Mesenchymal stem cell (in vitro differentiated cells and primary cell): ENCODE measurements at regions not wholly inside any gene's neighbourhood (a gene's known extent, or its start where the extent isn't known, plus 50 kb on each side); places are given as distances from the start of the nearest gene placed in this dataset.

Source experiments
- DNase-seq: peaks from one replicate; pipeline ENCODE4 v3.0.0-alpha.2; 2013
- H2AFZ ChIP-seq: one replicate; pipeline ENCODE4 v1.6.1; 2013; ENCODE audit warnings: low read depth, mild to moderate bottlenecking, control low read depth, inconsistent platforms, low read length, moderate library complexity
- H2AK5ac ChIP-seq: 2 replicates; pipeline ENCODE4 v1.6.1; 2013; ENCODE audit warnings: low read length, moderate library complexity, mild to moderate bottlenecking, inconsistent platforms; ENCODE audit not compliant: severe bottlenecking
- H2BK120ac ChIP-seq: one replicate; pipeline ENCODE4 v1.6.1; 2013; ENCODE audit warnings: low read depth, mild to moderate bottlenecking, inconsistent platforms, low read length, moderate library complexity
- H2BK12ac ChIP-seq, 2 experiments: one replicate each; pipeline ENCODE4 v1.6.1; 2013; ENCODE audit warnings: inconsistent platforms in 2 of 2, low read length in 2 of 2, mild to moderate bottlenecking in 2 of 2, moderate library complexity in 2 of 2, control low read depth in 1 of 2
- H2BK15ac ChIP-seq: one replicate; pipeline ENCODE4 v1.6.1; 2013; ENCODE audit warnings: mild to moderate bottlenecking, low read depth, inconsistent platforms; ENCODE audit not compliant: poor library complexity, severe bottlenecking
- H2BK5ac ChIP-seq: 2 replicates; pipeline ENCODE4 v1.6.1; 2013; ENCODE audit warnings: low read depth, mild to moderate bottlenecking, low read length, control low read depth, inconsistent platforms; ENCODE audit not compliant: poor library complexity, severe bottlenecking
- H3K14ac ChIP-seq, 2 experiments: one replicate each; pipeline ENCODE4 v1.6.1; 2013; ENCODE audit warnings: inconsistent platforms in 2 of 2, low read length in 2 of 2, control low read depth in 1 of 2, mild to moderate bottlenecking in 1 of 2, moderate library complexity in 1 of 2
- H3K18ac ChIP-seq, 2 experiments: one replicate each; pipeline ENCODE4 v1.6.1; 2013; ENCODE audit warnings: inconsistent platforms in 2 of 2, low read length in 2 of 2, control low read depth in 1 of 2, low read depth in 1 of 2, mild to moderate bottlenecking in 1 of 2
- H3K23ac ChIP-seq, 2 experiments: one replicate each; pipeline ENCODE4 v1.6.1; 2013; ENCODE audit warnings: inconsistent platforms in 2 of 2, low read length in 2 of 2, mild to moderate bottlenecking in 2 of 2, moderate library complexity in 2 of 2, control low read depth in 1 of 2
- H3K27ac ChIP-seq: 2 replicates; pipeline ENCODE4 v1.5.1; 2013; ENCODE audit warnings: mild to moderate bottlenecking, moderate library complexity, low read length, control low read depth, inconsistent platforms; ENCODE audit not compliant: poor library complexity, severe bottlenecking
- H3K27me3 ChIP-seq, 2 experiments: 2 replicates each; pipeline versions ENCODE4 v1.6.1 to v1.7.0; 2013; ENCODE audit warnings: low read length in 2 of 2, mild to moderate bottlenecking in 2 of 2, moderate library complexity in 2 of 2, control low read depth in 1 of 2, inconsistent platforms in 1 of 2; ENCODE audit not compliant: control insufficient read depth in 1 of 2, insufficient read depth in 1 of 2
- H3K36me3 ChIP-seq, 2 experiments: 2 replicates each; pipeline versions ENCODE4 v1.6.1 to v1.7.0; 2013; ENCODE audit warnings: low read length in 2 of 2, control low read depth in 1 of 2, inconsistent platforms in 1 of 2, low read depth in 1 of 2, mild to moderate bottlenecking in 1 of 2; ENCODE audit not compliant: insufficient read depth in 2 of 2, control insufficient read depth in 1 of 2
- H3K4ac ChIP-seq, 2 experiments: one replicate each; pipeline ENCODE4 v1.6.1; 2013; ENCODE audit warnings: inconsistent platforms in 2 of 2, low read length in 2 of 2, mild to moderate bottlenecking in 2 of 2, moderate library complexity in 2 of 2, control low read depth in 1 of 2, low read depth in 1 of 2
- H3K4me1 ChIP-seq: 2 replicates; pipeline ENCODE4 v1.6.1; 2013; ENCODE audit warnings: low read depth, low read length, control low read depth; ENCODE audit not compliant: control insufficient read depth, insufficient read depth
- H3K4me2 ChIP-seq: 2 replicates; pipeline ENCODE4 v1.6.1; 2013; ENCODE audit warnings: low read length, mild to moderate bottlenecking, inconsistent platforms; ENCODE audit not compliant: poor library complexity, severe bottlenecking
- H3K4me3 ChIP-seq, 2 experiments: 2 replicates each; pipeline versions ENCODE4 v1.5.1 to v1.7.0; 2013; ENCODE audit warnings: low read length in 2 of 2, mild to moderate bottlenecking in 2 of 2, control low read depth in 1 of 2, low read depth in 1 of 2; ENCODE audit not compliant: insufficient read depth in 1 of 2
- H3K79me1 ChIP-seq: replicated peaks from 2 replicates; pipeline ENCODE4 v1.6.1; 2013; ENCODE audit warnings: mild to moderate bottlenecking, control low read depth, low read length, inconsistent platforms; ENCODE audit not compliant: poor library complexity, severe bottlenecking
- H3K9ac ChIP-seq: 2 replicates; pipeline ENCODE4 v1.7.0; 2013; ENCODE audit warnings: mild to moderate bottlenecking, low read length, moderate library complexity
- H3K9me3 ChIP-seq: 2 replicates; pipeline ENCODE4 v1.7.0; 2013; ENCODE audit warnings: mild to moderate bottlenecking, low read length; ENCODE audit not compliant: control insufficient read depth
- H4K8ac ChIP-seq: one replicate; pipeline ENCODE4 v1.6.1; 2013; ENCODE audit warnings: inconsistent platforms, mild to moderate bottlenecking, low read length, moderate library complexity
- H4K91ac ChIP-seq: one replicate; pipeline ENCODE4 v1.6.1; 2013; ENCODE audit warnings: mild to moderate bottlenecking, low read length, inconsistent platforms
- WGBS: methylation state at CpG from one replicate; pipeline ENCODE4 v1.1.7; 2013; ENCODE audit warnings: mixed read lengths; 5-methylcytosine and 5-hydroxymethylcytosine counted together

GRCh38 chr12:68498736-68499135 is 112.0 kb upstream of the RAP1B start:
- Histone ChIP-seq H2BK12ac (peak overlapping the region in 1 of 2 experiments; percentile 4), H3K4ac (no peak overlapping the region), H2AK5ac (peak overlapping the region; percentile 5), H3K36me3 (no peaks in the 10 kb centered on the region), H3K18ac (peak overlapping the region in 1 of 2 experiments; percentile 75), H3K14ac (peak overlapping the region in 1 of 2 experiments; percentile 72), H3K9me3 (no peaks in the 10 kb centered on the region), H3K23ac (peak overlapping the region in 1 of 2 experiments; percentile 42), H3K9ac (no peak overlapping the region), H4K8ac (no peak overlapping the region), H2AFZ (no peak overlapping the region), H3K4me1 (peaks cover 2% of the 10 kb centered on the region), H2BK120ac (no peak overlapping the region), H3K79me1 (no peaks in the 10 kb centered on the region), H2BK15ac (no peak overlapping the region), H3K4me3 (no peak overlapping the region), H3K4me2 (no peak overlapping the region), H3K27ac (no peak overlapping the region), H3K27me3 (no peaks in the 10 kb centered on the region), H2BK5ac (no peak overlapping the region), H4K91ac (peak overlapping the region; percentile 9)
- no peak for DNase-seq
- 89% methylated on average over 4 of the region's 4 CpGs for WGBS

- no peaks in the 10 kb centered on the region for H3K27me3 ChIP-seq
- no peak overlapping the region for H3K4me3 ChIP-seq
- H4K8ac ChIP-seq: no peak overlapping the region
- no peaks in the 10 kb centered on the region for H3K36me3 ChIP-seq
- no peak overlapping the region for H3K27ac ChIP-seq
- H2BK15ac ChIP-seq: no peak overlapping the region
- no peak overlapping the region for H3K4ac ChIP-seq
- no peak overlapping the region for H3K23ac ChIP-seq
- no peak overlapping the region for H3K14ac ChIP-seq
- WGBS: no CpG with 5 or more reads among the region's 1 CpG
- no peak overlapping the region for H2BK5ac ChIP-seq
- H3K4me1 ChIP-seq: peaks cover 2% of the 10 kb centered on the region
- no peak overlapping the region for H2AFZ ChIP-seq
- no peaks in the 10 kb centered on the region for H3K79me1 ChIP-seq
- no peak overlapping the region for H3K4me2 ChIP-seq
- H2BK120ac ChIP-seq: no peak overlapping the region
- no peak for DNase-seq
- no peak overlapping the region for H3K18ac ChIP-seq
- no peak overlapping the region for H4K91ac ChIP-seq
- H3K9ac ChIP-seq: no peak overlapping the region
- peak overlapping the region; percentile 78 for H2AK5ac ChIP-seq
- no peaks in the 10 kb centered on the region for H3K9me3 ChIP-seq
- H2BK12ac ChIP-seq: no peak overlapping the region
These were observed 111.1 kb upstream of the RAP1B start for GRCh38 chr12:68499616-68500015.

- Histone ChIP-seq H3K4me1 (peaks cover 2% of the 10 kb centered on the region), H2BK120ac (no peak overlapping the region), H3K36me3 (no peaks in the 10 kb centered on the region), H2AK5ac (no peak overlapping the region), H3K4ac (no peak overlapping the region), H2BK12ac (no peak overlapping the region), H3K23ac (no peak overlapping the region), H3K4me2 (no peak overlapping the region), H3K79me1 (no peaks in the 10 kb centered on the region), H3K4me3 (no peak overlapping the region), H3K27me3 (no peaks in the 10 kb centered on the region), H4K91ac (no peak overlapping the region), H3K9ac (no peak overlapping the region), H3K27ac (no peak overlapping the region), H3K9me3 (no peaks in the 10 kb centered on the region), H2AFZ (no peak overlapping the region), H2BK5ac (no peak overlapping the region), H4K8ac (no peak overlapping the region), H2BK15ac (no peak overlapping the region), H3K18ac (no peak overlapping the region), H3K14ac (no peak overlapping the region)
- no CpG with 5 or more reads among the region's 3 CpGs for WGBS
- no peak for DNase-seq
These were observed 109.5 kb upstream of the RAP1B start for GRCh38 chr12:68501226-68501625.

GRCh38 chr12:68505970-68506369 is 104.7 kb upstream of the RAP1B start:
- no peak overlapping the region for H3K9ac ChIP-seq
- no CpG with 5 or more reads among the region's 1 CpG for whole genome bisulfite sequencing
- H2AK5ac ChIP-seq: no peak overlapping the region
- H2BK5ac ChIP-seq: no peak overlapping the region
- no peaks in the 10 kb centered on the region for H3K27me3 ChIP-seq
- H3K23ac ChIP-seq: no peak overlapping the region
- H2BK15ac ChIP-seq: no peak overlapping the region
- H4K91ac ChIP-seq: no peak overlapping the region
- H3K9me3 ChIP-seq: no peaks in the 10 kb centered on the region
- no peak overlapping the region for H3K4me3 ChIP-seq
- H3K4ac ChIP-seq: no peak overlapping the region
- no peak overlapping the region for H2BK120ac ChIP-seq
- H3K18ac ChIP-seq: no peak overlapping the region
- no peak overlapping the region for H3K27ac ChIP-seq
- H3K79me1 ChIP-seq: no peaks in the 10 kb centered on the region
- no peak for DNase-seq
- no peaks in the 10 kb centered on the region for H3K4me1 ChIP-seq
- H2AFZ ChIP-seq: no peak overlapping the region
- H4K8ac ChIP-seq: no peak overlapping the region
- no peak overlapping the region for H3K14ac ChIP-seq
- no peaks in the 10 kb centered on the region for H3K36me3 ChIP-seq
- H3K4me2 ChIP-seq: no peak overlapping the region
- H2BK12ac ChIP-seq: no peak overlapping the region
